ENCODE measurements at regions not wholly inside any gene's neighbourhood (a gene's known extent, or its start where the extent isn't known, plus 50 kb on each side); places are given as distances from the start of the nearest gene placed in this dataset.

DNA sequence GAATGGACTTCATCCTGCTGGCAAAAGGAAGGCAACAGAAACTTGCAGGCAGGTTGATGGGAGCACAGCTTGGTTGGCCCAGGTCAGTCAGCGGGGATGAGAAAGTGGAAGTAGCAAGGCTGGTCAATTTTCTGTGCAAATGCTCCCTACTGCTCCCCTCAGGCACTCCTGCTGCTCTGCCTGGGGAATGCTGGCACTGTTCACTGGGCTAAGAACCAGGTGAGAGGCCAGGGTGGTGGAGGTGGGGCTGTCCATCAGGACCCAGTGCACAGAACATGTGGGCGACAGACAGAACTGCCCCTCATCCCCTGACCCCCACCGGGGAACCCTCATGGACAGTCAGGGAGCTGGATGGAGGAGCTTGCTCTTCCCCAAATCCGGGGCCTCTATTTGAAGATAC lies 593.1 kb downstream of the IRX1 start:
- no peak overlapping the region for H3K27ac ChIP-seq
- WGBS, 5 donors = 76 to 90% (median 89%) methylated on average over 4 of the region's 4 CpGs
- H3K36me3 ChIP-seq = no peaks in the 10 kb centered on the region
- no peaks in the 10 kb centered on the region for H3K4me1 ChIP-seq
- H3K27me3 ChIP-seq = no peaks in the 10 kb centered on the region
- H3K9me3 ChIP-seq = peaks cover 0 to 20% (median 12%) of the 10 kb centered on the region in 4 donors
- TF ChIP-seq POLR2AphosphoS5 (IDR thresholded peaks at IDR 0.05) (no peak), EP300 (IDR thresholded peaks at IDR 0.05) (no peak), POLR2A (IDR thresholded peaks at IDR 0.05) (no peak)
- TF ChIP-seq, protein P1, sequence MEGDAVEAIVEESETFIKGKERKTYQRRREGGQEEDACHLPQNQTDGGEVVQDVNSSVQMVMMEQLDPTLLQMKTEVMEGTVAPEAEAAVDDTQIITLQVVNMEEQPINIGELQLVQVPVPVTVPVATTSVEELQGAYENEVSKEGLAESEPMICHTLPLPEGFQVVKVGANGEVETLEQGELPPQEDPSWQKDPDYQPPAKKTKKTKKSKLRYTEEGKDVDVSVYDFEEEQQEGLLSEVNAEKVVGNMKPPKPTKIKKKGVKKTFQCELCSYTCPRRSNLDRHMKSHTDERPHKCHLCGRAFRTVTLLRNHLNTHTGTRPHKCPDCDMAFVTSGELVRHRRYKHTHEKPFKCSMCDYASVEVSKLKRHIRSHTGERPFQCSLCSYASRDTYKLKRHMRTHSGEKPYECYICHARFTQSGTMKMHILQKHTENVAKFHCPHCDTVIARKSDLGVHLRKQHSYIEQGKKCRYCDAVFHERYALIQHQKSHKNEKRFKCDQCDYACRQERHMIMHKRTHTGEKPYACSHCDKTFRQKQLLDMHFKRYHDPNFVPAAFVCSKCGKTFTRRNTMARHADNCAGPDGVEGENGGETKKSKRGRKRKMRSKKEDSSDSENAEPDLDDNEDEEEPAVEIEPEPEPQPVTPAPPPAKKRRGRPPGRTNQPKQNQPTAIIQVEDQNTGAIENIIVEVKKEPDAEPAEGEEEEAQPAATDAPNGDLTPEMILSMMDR (IDR thresholded peaks at IDR 0.05) = no peak
- no peak overlapping the region for H3K4me3 ChIP-seq
- DNase-seq = no peak
- intact Hi-C loops (cut with DNase I; ENCODE audit: low total_unique reads) = no loop called here

DNA sequence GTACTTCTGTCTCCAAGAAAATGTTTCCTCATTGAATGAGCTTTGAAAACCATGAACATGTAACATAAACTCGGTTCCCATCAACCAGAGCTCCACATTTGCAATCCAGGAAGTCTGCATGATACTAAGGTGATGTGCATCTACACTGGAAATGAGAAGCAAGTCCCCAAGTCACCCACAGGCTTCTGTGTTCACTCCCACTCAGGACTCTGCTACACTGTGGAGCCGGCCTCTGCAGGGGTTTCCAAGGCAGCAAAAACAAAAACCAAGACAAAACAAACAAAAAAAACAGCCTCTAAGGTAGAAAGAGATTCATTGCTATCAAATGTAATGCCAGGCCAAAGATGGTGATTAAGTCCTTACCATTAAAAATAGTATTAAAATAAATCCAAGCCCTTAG lies 593.7 kb downstream of the IRX1 start:
- 43 to 64% (median 58%) methylated on average over 2 of the region's 2 CpGs for WGBS, 5 donors
- H3K27me3 ChIP-seq = no peaks in the 10 kb centered on the region
- no peak for TF ChIP-seq EP300 (IDR thresholded peaks at IDR 0.05)
- TF ChIP-seq POLR2AphosphoS5 (IDR thresholded peaks at IDR 0.05) = no peak

DNA sequence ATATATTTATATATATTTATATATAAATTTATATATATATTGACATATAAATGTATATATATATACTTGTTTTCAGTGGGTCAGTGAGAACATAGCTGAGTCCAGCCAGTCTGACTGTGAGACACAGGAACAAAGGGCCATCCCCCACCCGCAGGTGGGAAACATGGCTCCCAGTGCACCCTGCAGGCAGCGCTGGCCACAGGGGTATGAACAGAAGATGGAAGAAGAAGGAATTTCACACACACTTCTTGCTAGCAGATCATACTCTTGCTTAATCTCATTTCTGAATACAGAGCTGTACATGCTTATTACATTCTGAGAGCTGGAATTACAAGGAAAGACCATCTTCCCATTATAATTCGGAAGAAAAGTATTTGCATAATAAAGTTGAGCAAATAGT lies 595.4 kb downstream of the IRX1 start:
- DNase-seq = no peak
- H3K36me3 ChIP-seq = no peaks in the 10 kb centered on the region
- intact Hi-C loops (cut with DNase I; ENCODE audit: low total_unique reads) = no loop called here
- 86 to 90% (median 86%) methylated on average over 3 of the region's 3 CpGs for WGBS, 5 donors
- H3K4me1 ChIP-seq = no peaks in the 10 kb centered on the region
- H3K4me3 ChIP-seq = no peak overlapping the region
- TF ChIP-seq POLR2AphosphoS5 (IDR thresholded peaks at IDR 0.05) (no peak), POLR2A (IDR thresholded peaks at IDR 0.05) (no peak), EP300 (IDR thresholded peaks at IDR 0.05) (no peak)
- TF ChIP-seq, protein P1 (IDR thresholded peaks at IDR 0.05) = no peak
- no peak overlapping the region for H3K27ac ChIP-seq
- no peaks in the 10 kb centered on the region for H3K27me3 ChIP-seq
- peaks cover 0 to 5% (median 0%) of the 10 kb centered on the region in 4 donors for H3K9me3 ChIP-seq

More for the DNA sequence above, 593.7 kb downstream of the IRX1 start:
- peaks cover 0 to 14% (median 9%) of the 10 kb centered on the region in 4 donors for H3K9me3 ChIP-seq
- DNase-seq = peak in 1 of 2 donors; percentile 42
- intact Hi-C loops (cut with DNase I; ENCODE audit: low total_unique reads) = no loop called here
- no peaks in the 10 kb centered on the region for H3K36me3 ChIP-seq
- H3K4me1 ChIP-seq = no peaks in the 10 kb centered on the region
- H3K4me3 ChIP-seq = no peak overlapping the region
- H3K27ac ChIP-seq = no peak overlapping the region

DNA sequence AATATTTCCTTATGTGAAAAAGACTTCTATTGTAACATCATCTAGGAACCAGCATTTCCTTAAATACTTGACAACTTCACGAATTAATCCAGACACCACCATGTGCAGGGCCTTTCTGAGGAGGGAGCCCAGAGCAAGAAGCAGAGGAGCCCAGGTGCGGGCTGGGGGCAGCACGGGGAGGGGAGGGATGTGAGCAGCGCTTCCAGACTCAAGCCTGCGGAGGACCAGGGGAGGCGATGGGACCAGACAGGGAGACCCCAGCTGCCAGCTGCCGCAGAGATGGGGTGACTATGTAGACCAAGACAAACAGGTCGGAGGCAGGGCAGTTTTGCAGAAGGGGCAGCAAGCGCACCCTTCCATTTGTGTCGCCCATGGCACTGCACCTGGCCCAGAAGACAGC lies 596.1 kb downstream of the IRX1 start:
- 87 to 95% (median 90%) methylated on average over 8 to 10 of the region's 10 CpGs for WGBS, 5 donors

DNA sequence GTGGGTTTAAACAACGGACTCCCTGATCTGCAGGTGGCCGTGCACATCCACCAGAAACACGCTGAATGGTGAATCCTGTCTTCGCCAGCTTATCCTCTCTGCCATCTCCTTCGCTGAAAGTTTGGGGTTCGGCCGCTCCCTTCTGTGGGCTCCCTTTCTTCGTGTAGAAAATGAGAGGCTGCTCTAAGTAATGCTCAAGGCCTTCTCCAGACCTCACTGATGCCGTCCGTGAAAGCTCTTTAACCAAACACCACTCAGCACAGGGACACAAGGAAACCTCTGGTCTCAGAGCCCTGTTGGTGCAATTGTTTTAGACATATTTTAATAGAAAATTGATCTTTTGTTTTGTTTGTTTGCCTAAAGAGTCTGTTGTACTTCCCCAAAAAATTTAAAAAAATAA lies 596.5 kb downstream of the IRX1 start:
- no peak overlapping the region for H3K27ac ChIP-seq
- no peak overlapping the region for H3K4me3 ChIP-seq
- intact Hi-C loops (cut with DNase I; ENCODE audit: low total_unique reads) = no loop called here

More for the DNA sequence above, 596.1 kb downstream of the IRX1 start:
- H3K4me3 ChIP-seq = no peak overlapping the region
- no peaks in the 10 kb centered on the region for H3K9me3 ChIP-seq
- no peaks in the 10 kb centered on the region for H3K36me3 ChIP-seq
- TF ChIP-seq, protein P1 (IDR thresholded peaks at IDR 0.05) = no peak
- TF ChIP-seq POLR2AphosphoS5 (IDR thresholded peaks at IDR 0.05) = no peak
- TF ChIP-seq EP300 (IDR thresholded peaks at IDR 0.05) = no peak
- no peak for TF ChIP-seq POLR2A (IDR thresholded peaks at IDR 0.05)
- intact Hi-C loops (cut with DNase I; ENCODE audit: low total_unique reads) = no loop called here
- DNase-seq = no peak
- H3K27me3 ChIP-seq = no peaks in the 10 kb centered on the region
- no peak overlapping the region for H3K27ac ChIP-seq
- H3K4me1 ChIP-seq = no peaks in the 10 kb centered on the region

More for the DNA sequence above, 596.5 kb downstream of the IRX1 start:
- TF ChIP-seq, protein P1 (IDR thresholded peaks at IDR 0.05) = no peak
- TF ChIP-seq POLR2AphosphoS5 (IDR thresholded peaks at IDR 0.05) (no peak), EP300 (IDR thresholded peaks at IDR 0.05) (no peak), POLR2A (IDR thresholded peaks at IDR 0.05) (no peak)
- Histone ChIP-seq H3K36me3 (no peaks in the 10 kb centered on the region), H3K27me3 (no peaks in the 10 kb centered on the region), H3K9me3 (no peaks in the 10 kb centered on the region), H3K4me1 (no peaks in the 10 kb centered on the region)
- 86 to 93% (median 89%) methylated on average over 10 of the region's 10 CpGs for WGBS, 5 donors
- DNase-seq = no peak
